Heart right ventricle (tissue), 16 donors: ENCODE measurements at regions not wholly inside any gene's neighbourhood (a gene's known extent, or its start where the extent isn't known, plus 50 kb on each side); places are given as distances from the start of the nearest gene placed in this dataset.

Experiments
- ATAC-seq, 8 donors: fragments of 200-7000 bp; cut with Tn5 transposase; one replicate each; pipeline ENCODE4 v1.9.1; 2020; ENCODE audit warnings: mild to moderate bottlenecking in 8 of 8, moderate library complexity in 8 of 8, moderate number of reproducible peaks in 1 of 8
- DNase-seq, 2 donors: peaks; one replicate each; pipeline ENCODE4 v3.0.0-alpha.2; 2020
- H3K27ac ChIP-seq, 10 donors: fragments of 200-600 bp; sonication (generic) in 2 of 10; one replicate each; pipeline versions ENCODE4 v1.5.0 to v1.8.0; 2020 to 2022; ENCODE audit warnings: mild to moderate bottlenecking in 3 of 10
- H3K27me3 ChIP-seq, 7 donors: fragments of 200-600 bp; one replicate each; pipeline ENCODE4 v1.8.0; 2021 to 2022; ENCODE audit warnings: mild to moderate bottlenecking in 2 of 7
- H3K36me3 ChIP-seq, 9 donors: fragments of 200-600 bp; sonication (generic) in 1 of 9; one replicate each; pipeline versions ENCODE4 v1.5.0 to v1.8.0; 2020 to 2022; ENCODE audit warnings: mild to moderate bottlenecking in 2 of 9
- H3K4me1 ChIP-seq, 9 donors: fragments of 200-600 bp; sonication (generic) in 1 of 9; one replicate each; pipeline versions ENCODE4 v1.5.0 to v1.8.0; 2020 to 2022; ENCODE audit warnings: mild to moderate bottlenecking in 4 of 9
- H3K4me3 ChIP-seq, 10 donors: fragments of 200-600 bp; sonication (generic) in 2 of 10; one replicate each; pipeline versions ENCODE4 v1.5.0 to v1.8.0; 2020 to 2022; ENCODE audit warnings: mild to moderate bottlenecking in 7 of 10, moderate library complexity in 2 of 10
- H3K9me3 ChIP-seq, 11 donors: fragments of 200-600 bp in 10 of 11; sonication (generic) in 2 of 11; one replicate each; pipeline versions ENCODE4 v1.5.0 to v1.8.0; 2013 to 2022; ENCODE audit warnings: mild to moderate bottlenecking in 2 of 11, control low read depth in 1 of 11, moderate library complexity in 1 of 11
- WGBS, 2 donors: extraction: QIAGEN DNeasy Blood & Tissue Kit; methylation state at CpG; one replicate each; pipeline ENCODE4 v1.1.7; 2013; ENCODE audit warnings: inconsistent platforms in 1 of 2; 5-methylcytosine and 5-hydroxymethylcytosine counted together
- intact Hi-C, 10 donors: fragments of 100-400 bp; cut with DNase I; formaldehyde crosslinking; loops; one replicate each; pipeline versions ENCODE4 v1.11.1 to v1.14.2; 2022
- TF ChIP-seq, protein P1 (sequence below), 9 donors: fragments of 200-600 bp; sonication (generic) in 2 of 9; IDR thresholded peaks; one replicate each; pipeline versions ENCODE4 v1.5.0 to v1.8.0; 2021 to 2022; ENCODE audit warnings: antibody characterized with exemption in 9 of 9, mild to moderate bottlenecking in 5 of 9, moderate library complexity in 1 of 9
- donor health status: Arrhythmogenic right ventricular cardiomyopathy.
- donor health status: ischemic (EF 13 %, LVEDD 7.1; RV severe dilation, severe dysfunction).
- donor health status: healthy with polysubstance abuse.
- donor health status: DM: no; HTN: yes; CAD: no.
- donor health status: DM: no; HTN: no; CAD: no.
- donor health status: ischemic (EF 25% LVEDD 6.9; RV normal size, moderate dysfunction).
- donor health status: ischemic (EF 25% LVEDD 5.7; RV mildly dilated, moderate dysfunction).
- donor health status: healthy.
- donor health status: DM: yes; HTN: yes; CAD: no.
- donor health status: Ischemic cardiomyopathy.
- donor health status: ischemic (EF 35%, LVEDD 5.7; RV mildly dilated, moderate dysfunction).
- donor health status: nonischemic (EF 11% LVEDD 7.7; RV severe dilation, severe dysfunction).
- donor health status: DM: yes; HTN: yes; CAD: no.
- donor health status: PGD.
- donor health status: ischemic (EF 29% LVEDD 5.4; RV normal size, mild dysfunction).
- donor health status: nonischemic (EF 23%, LVEDD 6.1; RV moderate dilation, normal function).

DNA sequence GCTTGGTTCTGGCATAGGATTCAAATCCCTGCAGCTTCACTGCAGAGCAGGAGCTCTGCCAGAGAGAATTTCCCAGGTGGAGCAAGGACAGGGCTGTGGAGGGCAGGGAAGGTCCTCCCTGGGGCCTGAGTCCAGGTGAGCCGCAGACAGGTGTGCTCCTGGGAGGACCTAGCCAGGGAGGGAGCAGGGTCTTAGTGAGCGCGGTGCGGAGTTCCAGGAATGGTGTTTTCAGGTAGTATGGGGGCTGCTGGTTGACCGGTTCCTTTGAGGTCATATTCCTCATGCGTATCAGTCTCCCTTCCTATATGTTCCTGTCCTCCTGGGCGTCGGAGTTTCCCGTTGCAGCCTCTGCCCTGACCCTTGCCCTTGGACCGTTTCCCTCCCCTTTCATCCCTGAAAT lies 813.3 kb downstream of the KCNJ18 start:
- H3K9me3 ChIP-seq: peaks cover 0 to 54% (median 0%) of the 10 kb centered on the region in 11 donors
- DNase-seq (no peak), ATAC-seq (no peak)
- no peak overlapping the region for H3K27ac ChIP-seq
- no peaks in the 10 kb centered on the region for H3K4me1 ChIP-seq
- H3K4me3 ChIP-seq: no peak overlapping the region
- TF ChIP-seq, protein P1, sequence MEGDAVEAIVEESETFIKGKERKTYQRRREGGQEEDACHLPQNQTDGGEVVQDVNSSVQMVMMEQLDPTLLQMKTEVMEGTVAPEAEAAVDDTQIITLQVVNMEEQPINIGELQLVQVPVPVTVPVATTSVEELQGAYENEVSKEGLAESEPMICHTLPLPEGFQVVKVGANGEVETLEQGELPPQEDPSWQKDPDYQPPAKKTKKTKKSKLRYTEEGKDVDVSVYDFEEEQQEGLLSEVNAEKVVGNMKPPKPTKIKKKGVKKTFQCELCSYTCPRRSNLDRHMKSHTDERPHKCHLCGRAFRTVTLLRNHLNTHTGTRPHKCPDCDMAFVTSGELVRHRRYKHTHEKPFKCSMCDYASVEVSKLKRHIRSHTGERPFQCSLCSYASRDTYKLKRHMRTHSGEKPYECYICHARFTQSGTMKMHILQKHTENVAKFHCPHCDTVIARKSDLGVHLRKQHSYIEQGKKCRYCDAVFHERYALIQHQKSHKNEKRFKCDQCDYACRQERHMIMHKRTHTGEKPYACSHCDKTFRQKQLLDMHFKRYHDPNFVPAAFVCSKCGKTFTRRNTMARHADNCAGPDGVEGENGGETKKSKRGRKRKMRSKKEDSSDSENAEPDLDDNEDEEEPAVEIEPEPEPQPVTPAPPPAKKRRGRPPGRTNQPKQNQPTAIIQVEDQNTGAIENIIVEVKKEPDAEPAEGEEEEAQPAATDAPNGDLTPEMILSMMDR (IDR thresholded peaks at IDR 0.05): no peak
- H3K36me3 ChIP-seq: no peaks in the 10 kb centered on the region
- intact Hi-C loops: no loop called here
- peaks cover 0 to 3% (median 0%) of the 10 kb centered on the region in 7 donors for H3K27me3 ChIP-seq
- WGBS, 2 donors: 83% methylated on average over 10 of the region's 10 CpGs

DNA sequence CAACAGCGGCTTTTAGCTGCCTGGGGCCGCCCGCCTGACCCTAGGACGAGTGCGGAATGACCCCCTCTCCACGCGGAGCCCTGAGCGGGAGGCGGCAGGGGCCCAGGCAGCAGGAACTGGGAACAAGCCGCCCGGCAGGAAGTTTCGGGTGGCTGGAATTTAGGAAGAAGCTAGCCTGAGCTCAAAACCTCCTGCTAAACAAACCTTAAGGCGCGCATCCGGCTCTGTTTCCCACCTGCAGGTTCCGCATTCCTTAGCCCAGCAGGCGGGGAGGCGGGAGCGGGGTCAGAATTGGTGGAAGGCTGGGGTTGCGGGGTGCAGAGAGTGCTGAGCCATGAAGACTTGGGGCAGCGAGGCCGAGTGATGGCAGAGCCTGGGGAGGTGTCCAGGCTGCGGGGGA lies 813.9 kb downstream of the KCNJ18 start:
- TF ChIP-seq, protein P1 (IDR thresholded peaks at IDR 0.05): no peak
- Histone ChIP-seq H3K27me3 (peaks cover 0 to 3% (median 0%) of the 10 kb centered on the region in 7 donors), H3K4me3 (no peak overlapping the region), H3K9me3 (peaks cover 0 to 52% (median 0%) of the 10 kb centered on the region in 11 donors), H3K4me1 (no peaks in the 10 kb centered on the region), H3K27ac (no peak overlapping the region), H3K36me3 (no peaks in the 10 kb centered on the region)
- ATAC-seq: no peak
- WGBS, 2 donors: 77 to 79% methylated on average over 23 of the region's 23 CpGs
- intact Hi-C loops: no loop called here
- DNase-seq: no peak

DNA sequence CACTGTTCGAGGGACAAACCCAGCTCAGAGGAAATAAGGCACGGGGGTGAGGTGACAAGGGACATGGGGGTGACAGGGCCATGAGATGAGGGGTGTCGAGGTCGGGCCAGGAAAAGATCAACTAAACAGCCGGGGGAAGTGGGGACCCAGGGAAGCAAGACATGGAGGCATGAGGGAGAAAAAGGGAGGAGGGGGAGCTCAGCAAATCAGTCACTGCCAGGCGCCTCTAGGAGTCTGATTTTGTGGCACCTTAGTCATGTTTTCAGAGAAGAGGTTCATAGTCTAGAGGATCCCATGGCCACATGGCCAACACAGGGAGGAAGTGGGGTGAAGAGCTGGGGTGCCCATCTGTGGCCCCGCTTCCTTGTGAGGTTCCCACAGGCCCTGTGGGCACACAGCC lies 814.5 kb downstream of the KCNJ18 start:
- intact Hi-C loops: no loop called here
- H3K36me3 ChIP-seq: no peaks in the 10 kb centered on the region
- ATAC-seq: no peak
- H3K9me3 ChIP-seq: peaks cover 0 to 46% (median 0%) of the 10 kb centered on the region in 11 donors
- TF ChIP-seq, protein P1 (IDR thresholded peaks at IDR 0.05): no peak
- no peak overlapping the region for H3K27ac ChIP-seq
- WGBS, 2 donors: 73 to 80% methylated on average over 7 of the region's 7 CpGs
- H3K27me3 ChIP-seq: peaks cover 0 to 3% (median 0%) of the 10 kb centered on the region in 7 donors
- no peak for DNase-seq
- H3K4me3 ChIP-seq: no peak overlapping the region
- H3K4me1 ChIP-seq: no peaks in the 10 kb centered on the region

DNA sequence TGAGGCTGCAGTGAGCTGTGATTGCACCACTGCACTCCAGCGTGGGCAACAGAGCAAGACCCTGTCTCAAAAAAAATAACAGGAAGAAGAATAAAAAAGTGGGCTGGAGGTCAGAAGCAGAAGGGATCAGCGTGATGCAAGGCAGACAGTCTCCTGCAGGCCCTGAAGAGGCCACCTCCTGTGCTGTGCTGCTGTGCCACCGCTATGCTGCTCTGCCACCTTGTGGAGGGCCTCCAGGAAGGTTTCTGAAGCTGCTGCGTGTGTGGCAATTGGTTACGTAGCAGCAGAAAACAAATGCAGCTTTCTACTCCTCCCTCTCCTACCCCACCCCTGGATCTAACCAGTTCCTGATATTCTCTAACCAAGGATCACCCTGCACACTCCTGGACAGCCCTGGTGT lies 815.5 kb downstream of the KCNJ18 start:
- Histone ChIP-seq H3K9me3 (peaks cover 0 to 37% (median 0%) of the 10 kb centered on the region in 11 donors), H3K27me3 (peaks cover 0 to 3% (median 0%) of the 10 kb centered on the region in 7 donors), H3K4me3 (no peak overlapping the region), H3K27ac (no peak overlapping the region), H3K4me1 (no peaks in the 10 kb centered on the region), H3K36me3 (no peaks in the 10 kb centered on the region)
- intact Hi-C loops: no loop called here
- DNase-seq (no peak), ATAC-seq (no peak)
- TF ChIP-seq, protein P1 (IDR thresholded peaks at IDR 0.05): no peak
- 45 to 52% methylated on average over 5 of the region's 5 CpGs for WGBS, 2 donors
